Fibroblast of upper back skin (primary cell): ENCODE measurements at regions not wholly inside any gene's neighbourhood (a gene's known extent, or its start where the extent isn't known, plus 50 kb on each side); places are given as distances from the start of the nearest gene placed in this dataset.
A peak's percentile ranks its signal among the peaks of the same experiment; 100 is the strongest.

Experiments used
- DNase-seq: peaks from one replicate; pipeline ENCODE4 v3.0.0-alpha.2; 2013

DNA sequence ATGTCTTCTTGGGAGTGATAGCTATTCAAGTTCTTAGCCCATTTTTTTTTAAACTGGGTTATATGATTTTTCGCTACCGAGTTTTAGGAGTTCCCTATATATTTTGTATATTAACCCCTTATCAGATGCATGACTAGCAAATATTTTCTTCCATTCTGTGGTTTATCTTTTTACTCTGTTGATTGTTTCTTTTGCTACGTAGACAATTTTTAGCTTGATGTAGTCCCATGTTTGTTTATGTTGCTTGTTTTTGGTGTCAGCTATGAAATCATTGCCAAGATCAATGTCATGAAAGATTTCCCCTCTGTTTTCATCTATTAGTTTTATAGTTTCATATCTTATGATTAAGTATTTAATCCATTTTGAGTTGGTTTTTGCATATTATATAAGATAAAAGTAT, 480.5 kb downstream of the CDH11 start:
- no peak for DNase-seq

DNA sequence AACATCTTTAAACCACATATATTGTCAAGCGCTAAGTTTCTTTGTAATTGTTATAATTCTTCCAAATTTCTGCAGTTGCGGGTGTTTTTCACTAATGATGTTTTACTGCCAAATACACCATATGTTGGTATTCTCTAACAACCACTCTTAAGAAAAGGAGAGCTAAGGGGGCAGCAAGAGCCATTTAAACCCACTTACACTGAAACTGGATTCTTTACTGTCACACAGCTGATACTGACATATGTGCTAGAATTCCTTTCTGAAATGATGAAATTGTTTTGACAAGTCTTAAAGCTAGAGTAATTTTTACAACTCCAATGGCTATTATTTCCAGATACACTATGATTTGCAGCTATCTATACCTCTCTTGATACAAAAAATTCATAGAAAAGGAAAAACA, 483.1 kb downstream of the CDH11 start:
- DNase-seq: no peak

DNA sequence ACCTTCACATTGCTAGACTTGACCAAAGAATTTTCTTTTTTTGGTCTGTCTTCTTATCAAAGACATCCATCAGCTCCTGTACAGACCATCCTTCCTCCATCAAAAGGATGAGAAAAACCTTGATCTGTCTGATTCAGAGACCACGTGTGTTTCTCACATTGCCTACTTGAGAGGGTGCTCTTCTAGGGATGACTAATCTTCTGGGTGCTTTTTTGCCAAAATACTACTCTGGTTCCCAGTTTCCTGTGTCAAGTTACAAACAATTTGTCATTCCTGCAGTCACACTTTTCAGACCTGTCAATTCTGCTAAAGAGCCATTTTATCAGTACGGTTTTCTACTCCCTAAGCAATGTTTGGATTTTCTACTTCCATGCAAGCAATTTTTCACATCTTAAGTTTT, 492.2 kb downstream of the CDH11 start:
- DNase-seq: peak; percentile 63

DNA sequence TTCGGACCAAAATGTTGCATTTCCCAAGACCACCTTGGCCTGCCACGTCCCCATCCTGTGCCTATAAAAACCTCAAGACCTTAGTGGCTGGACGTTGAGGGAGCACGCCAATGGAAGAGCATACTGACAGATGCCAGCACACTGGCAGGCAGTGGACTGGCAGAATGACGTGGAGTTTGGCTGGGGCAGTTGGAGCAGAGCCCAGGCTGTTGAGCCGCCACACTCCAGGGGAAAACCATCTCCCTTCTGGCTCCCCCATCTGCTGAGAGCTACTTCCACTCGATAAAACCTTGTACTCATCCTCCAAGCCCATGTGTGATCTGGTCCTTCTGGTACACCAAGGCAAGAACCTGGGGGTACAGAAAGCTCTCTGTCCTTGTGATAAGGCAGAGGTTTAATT, 494.1 kb downstream of the CDH11 start:
- no peak for DNase-seq

DNA sequence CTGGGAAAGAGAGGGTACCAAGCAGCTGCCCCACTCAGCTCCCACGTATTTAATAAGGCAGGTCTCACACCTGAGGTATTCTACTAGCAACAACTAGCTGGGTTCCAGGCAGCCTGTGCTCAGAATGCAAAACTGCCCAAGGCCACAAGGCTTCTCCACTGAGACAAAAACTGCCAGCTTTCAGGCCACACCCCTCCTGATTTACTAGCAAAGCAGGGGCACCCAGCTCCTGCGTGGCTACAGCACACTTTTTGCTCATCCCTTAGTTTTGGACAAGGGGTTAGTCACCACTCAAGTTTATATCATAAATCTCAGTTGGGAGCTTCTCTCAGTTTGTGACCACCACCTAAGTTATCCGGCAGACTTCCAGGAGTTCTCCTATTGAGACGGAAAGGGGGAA, 494.6 kb downstream of the CDH11 start:
- no peak for DNase-seq

DNA sequence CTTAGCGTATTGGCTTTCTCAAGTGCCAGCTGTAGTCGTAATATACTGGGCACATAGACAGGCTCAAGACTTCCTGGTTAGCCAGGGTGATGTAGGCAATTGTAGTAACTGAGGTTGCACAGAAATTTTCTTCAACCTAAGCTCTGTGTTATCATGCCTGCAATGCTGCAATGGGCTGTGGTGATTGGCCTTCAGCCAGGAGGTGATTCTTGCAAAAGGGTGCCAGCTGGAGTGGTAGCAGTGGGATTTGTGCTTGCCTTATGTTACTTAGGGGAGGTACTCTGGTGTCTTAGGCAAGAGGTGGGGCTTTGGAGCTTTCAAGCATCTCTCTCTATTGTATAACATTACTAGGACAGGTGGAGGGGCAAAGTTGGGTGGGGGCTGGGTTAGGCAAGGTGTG, 495.1 kb downstream of the CDH11 start:
- peak; percentile 14 for DNase-seq

DNA sequence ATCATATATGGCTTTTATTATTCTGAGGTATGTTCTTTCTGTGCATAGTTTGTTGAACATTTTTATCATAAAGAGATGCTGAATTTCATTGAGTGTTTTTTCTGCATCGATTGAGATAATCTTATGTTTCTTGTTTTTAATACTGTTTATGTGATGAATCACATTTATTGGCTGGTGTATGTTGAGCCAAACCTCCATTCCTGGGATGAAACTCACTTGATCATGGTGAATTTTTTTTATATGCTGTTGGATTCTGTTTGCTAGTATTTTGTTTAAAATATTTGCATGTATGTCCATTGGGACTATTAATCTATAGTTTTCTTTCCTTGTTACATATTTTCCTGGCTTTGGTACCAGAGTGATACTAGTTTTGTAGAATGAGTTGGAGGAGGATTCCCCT, 500.2 kb downstream of the CDH11 start:
- peak; percentile 48 for DNase-seq

DNA sequence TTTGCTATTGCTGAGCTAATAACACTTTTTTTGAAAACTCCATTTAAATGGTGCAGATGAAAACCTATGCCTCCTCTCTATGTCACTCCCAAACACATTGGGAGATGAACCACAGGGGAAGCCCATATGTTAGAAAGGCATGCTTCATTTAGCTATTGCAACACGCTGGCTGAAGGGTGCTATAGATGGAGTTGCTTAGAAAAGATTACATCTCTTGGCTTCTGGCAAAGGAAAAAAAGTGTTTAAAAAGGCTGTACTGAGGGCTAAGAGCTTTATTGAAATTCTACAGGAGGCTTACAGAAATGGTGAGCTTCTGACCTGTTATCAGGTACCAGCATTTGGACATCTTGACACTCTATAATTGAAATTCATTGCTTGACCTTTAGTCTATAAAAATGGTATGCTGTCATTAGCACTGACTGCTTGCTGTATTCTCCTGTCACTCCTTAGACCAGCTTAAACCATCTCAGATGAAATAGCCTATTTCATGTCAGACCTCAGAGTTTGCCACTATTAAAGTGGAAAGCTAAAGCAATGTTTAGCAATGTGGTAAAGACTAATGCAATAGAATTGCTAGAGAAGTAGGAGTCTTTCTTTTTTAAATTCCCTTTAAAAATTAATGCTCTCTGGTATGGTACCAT, 503.9 kb downstream of the CDH11 start:
- peak; percentile 32 for DNase-seq

DNA sequence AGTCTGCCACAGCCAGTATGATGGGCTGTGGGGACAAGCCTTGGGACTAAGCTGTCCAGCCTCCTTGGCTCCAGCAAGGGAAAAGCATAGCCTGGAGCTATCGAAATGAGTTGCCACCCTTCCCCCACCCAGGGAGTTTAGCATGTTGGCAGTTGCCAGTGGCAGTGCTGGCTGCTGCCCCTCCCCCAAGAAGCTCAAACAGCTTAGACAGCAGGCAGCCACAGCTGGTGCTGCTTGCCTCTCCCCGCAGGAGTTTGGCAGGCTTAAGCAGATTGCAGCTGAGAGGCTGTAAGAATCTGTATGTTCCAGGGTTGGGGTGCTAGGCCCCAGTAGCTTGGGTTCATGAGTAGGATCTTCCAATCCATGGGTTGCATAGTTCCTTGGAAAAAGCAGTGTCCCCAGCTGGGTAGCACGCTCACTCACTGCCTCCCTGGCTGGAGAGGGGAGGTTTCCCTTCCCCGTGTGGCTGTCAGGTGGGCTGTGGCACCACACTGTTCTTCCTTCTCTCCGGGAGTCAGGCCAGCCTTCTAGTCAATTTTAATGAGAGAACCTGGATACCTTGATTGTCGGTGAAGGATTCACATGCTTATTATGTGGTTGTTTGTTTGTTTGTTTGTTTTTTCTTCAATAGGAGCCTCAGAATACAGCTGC, 506.1 kb downstream of the CDH11 start:
- peak; percentile 62 for DNase-seq

DNA sequence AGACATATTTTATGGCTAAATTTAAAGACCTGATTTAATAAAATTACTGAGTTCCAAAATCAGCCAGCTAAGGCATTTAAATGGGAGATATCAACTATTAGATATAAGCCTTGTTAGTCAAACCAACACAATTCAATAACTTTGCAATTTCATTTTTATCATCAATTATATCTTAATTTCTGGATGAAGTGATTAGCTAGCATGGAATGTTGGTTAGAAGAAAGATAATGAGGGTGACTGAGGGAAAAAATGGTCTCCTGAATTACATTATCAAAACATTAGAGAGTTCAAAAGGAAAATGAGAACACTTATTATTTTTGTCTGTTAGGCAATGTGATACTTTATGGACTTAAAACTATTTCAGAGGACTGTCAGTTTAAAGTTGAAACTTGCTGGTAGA, 525.7 kb downstream of the CDH11 start:
- no peak for DNase-seq

DNA sequence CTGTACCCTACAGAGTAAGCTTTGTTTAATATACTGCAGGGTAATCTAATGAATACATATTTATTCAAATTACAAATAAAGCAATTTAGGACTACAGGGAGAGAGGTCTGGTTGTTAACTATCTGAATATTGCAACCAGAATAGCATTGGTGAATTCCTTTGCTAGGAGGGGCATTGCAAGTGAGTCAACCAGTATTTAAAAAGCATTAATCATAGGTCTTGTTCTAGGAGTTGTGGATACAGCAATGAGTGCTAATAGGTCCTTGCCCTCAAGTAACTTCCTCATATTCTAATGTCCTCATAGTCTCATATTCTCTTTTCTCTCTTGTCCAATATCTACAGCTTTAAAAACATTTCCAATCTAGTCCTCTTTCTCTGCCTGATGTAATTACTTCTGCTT, 531.4 kb downstream of the CDH11 start:
- DNase-seq: peak; percentile 49

DNA sequence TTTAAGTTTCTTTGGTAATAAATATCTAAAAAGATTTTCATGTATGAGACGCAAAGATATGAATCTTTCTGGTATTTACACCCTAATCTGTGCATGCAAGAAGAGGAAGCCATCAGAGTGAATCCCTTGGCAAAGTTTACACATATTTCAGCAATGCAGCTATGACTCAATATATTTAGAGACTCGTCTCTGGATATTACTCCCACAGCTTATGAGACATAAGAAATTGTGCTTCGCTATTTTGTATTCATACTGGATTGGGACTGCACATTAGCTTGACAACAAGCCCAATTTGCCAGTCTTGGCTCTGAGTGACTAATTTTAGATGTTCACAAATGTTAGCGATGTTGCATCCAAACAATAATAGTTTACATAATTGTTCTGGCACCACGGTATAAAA, 532.0 kb downstream of the CDH11 start:
- DNase-seq: peak; percentile 86

DNA sequence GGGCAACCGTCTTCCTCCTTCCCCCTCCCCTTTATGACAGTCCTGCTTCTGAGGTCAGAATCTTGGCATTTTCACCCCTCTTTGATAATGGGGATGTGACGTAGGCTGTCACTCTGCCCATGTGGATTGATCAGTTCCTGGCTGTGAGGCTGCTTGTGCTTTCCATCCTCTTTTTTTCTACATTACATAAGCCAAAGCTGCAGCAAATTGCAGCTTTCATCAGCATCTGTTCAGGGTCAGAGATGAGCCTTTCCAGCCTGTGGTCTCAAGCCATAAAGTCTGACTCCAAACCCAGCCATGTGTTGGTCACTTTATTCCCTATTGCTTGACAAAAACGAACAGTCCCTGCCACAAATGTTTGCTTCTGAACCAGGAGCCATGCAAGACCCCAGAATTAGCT, 535.1 kb downstream of the CDH11 start:
- peak; percentile 6 for DNase-seq

DNA sequence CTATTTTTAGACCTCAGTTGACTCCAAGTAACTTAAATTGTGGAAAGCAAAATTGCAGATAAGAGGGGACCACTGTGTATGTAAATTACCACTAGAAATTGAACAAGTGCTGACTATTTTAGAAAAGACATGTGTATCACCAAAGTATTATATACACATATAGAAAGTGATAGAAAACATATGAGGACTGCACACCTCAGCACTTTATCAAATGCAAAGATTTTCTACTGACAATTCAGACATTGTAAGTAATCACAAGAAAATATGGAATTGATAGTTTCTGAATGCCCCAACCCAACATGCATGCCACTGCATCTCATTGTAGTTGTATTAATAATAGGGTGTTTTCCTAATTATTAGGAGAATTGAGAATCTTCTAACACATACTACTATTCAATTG, 536.5 kb downstream of the CDH11 start:
- DNase-seq: no peak

DNA sequence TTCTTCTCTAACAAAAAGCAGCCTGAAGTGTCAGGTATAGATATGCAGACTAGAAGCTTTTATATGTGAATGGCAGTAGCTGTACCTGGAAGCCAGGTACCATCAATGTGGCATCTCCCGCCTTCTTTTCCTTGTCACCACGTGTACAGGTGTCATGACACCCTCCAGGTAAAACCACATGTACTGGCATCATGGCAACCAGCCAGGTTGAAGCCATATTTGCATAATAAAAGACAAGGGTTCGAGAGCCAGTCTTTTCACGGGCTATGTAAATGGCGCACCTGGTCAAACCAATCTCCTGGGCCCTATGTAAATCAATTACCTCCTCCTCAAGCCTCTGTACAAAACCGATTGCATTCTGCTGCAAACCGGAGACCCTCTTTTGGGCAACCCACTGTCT, 541.3 kb downstream of the CDH11 start:
- no peak for DNase-seq

DNA sequence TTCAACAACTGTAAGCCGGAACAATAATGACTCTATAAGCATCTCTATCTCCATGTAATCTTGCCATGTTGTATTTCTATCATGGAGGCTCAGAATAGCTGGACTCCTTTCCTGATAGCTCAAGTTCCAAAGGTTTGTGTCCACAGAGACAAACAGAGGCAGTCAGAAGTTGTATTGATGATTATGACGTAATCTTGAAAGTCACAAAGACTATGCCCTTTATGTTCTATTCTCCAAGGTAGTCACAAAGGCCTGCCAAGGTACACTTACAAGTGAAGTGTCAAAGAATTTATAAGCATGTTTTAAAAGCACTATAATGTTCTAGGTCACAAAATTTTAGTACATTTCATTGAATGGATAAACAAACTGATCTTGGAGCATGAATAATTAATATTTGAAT, 542.2 kb downstream of the CDH11 start:
- DNase-seq: no peak

DNA sequence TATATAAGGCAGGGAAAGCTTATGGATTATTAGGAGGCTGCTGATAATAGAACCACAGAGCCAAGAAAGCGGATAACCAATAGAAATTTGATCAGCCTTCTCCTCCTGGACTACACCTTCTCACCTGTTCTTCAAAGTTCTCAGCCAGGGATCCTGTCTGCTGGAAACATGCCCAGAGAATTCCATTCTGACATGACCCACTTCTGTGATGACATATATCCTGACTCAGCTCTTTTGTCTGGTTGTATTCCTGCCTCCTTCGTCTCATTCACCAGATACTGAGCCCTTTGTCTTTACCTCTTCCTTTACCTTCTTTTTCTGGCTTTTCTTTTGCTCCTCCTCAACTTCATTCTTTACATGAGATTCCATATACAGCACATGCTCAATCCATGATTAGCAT, 576.1 kb downstream of the CDH11 start:
- DNase-seq: peak; percentile 57

DNA sequence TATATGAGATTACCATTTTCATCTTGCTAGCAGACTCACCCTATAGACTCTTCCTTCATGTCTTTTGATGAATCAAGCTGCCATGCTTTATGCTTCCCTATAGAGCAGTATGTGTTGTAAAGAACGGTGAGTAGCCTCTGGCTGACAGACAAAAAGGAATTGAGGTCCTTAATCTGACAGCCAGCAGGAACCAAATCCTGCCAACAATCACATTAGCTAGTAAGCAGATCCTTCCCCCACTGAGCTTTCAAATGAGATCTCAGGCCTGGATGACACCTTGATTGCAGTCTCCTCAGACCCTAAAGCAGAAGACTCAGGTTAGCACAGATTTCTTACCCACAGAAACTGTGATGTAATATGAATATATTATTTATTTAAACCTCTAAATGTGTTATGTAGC, 577.0 kb downstream of the CDH11 start:
- DNase-seq: no peak

DNA sequence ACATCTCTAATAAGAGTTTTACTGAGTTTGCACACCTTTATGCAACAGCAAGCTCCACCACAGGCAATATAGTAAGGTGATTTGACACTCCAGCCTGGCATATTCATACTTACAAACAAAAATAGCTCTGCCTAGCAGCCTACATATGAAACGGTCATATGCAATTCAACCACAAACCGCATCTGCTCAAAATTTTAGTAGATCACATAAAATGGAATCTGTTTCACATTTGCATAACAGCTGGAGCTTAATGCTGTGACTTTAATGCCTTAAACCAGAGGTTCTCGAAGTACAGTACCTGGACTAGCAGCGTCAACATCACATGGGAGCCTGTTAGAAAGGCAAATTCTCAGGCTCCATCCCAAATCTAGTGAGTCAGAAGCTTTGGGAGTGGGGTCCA, 578.4 kb downstream of the CDH11 start:
- peak; percentile 53 for DNase-seq

DNA sequence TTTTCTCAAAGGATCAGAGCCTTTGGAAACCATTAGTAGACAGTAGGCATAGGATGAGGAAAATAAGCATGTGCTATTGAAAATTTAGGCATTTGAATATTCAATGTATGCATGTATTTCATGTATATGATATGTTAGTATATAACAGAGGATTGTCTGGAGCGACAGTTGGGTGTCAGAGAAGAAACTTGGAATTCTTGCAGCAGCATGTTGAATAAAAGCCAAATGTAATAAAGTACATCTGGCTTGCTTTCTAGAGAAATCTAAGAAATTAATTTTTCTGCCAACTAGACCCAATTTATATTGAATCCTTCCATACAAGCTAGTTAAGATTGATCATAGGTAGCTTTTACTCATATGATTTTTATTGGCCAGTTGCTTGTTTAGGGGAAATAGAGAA, 578.8 kb downstream of the CDH11 start:
- no peak for DNase-seq

DNA sequence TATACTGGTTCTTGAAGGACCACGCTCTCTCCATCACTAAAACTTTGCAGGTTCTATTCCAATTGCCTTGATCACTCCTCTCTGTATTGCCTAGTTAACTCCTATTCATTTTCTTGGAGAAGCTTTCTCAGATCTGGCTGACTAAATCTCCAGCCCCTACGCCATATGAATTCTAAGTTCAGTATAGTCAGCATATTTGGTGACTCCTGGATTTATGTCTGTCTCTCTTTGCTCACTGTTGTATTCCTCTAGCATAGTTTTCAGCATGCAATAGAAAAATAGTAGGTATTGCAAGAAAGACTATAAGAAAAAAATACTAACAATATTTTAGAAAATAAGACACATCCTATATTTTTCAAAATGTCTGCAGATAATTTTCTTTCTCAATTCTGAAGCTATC, 579.7 kb downstream of the CDH11 start:
- no peak for DNase-seq

DNA sequence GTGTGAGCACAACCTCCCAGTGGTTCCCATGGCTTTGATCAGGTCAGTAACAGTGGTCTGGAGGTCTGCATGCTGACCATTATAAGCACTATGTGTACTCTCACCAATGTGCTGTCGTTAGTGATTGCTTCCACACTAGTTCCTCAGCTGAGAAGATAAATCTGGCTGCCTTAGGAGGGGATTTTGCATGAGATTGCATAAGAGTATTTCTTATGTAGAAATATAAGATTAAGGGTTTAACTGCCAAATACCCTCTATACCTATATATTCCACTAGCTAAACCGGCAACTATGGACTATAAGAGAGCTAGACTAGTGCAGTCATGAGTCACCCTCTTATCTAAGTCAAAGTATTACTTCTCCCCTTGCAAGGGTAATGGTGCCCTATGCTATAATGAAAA, 580.2 kb downstream of the CDH11 start:
- no peak for DNase-seq

DNA sequence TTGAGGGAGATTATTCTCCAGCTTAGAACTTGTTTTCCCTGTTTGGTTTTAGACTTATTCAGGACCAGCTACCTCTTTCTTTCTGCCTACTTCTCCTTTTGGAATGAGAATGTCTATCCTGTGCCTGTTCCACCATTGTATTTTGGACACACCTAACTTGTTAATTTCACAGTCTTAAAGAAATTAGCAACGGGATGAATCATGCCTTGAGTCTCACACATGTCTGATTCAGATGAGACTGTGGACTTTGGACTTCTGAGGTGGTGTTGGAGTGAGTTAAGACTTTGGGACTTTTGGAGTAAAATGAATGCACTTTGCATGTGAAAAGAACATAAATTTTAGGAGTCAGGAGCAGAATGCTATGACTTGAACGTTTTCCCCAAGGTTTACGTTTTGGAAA, 581.4 kb downstream of the CDH11 start:
- no peak for DNase-seq

DNA sequence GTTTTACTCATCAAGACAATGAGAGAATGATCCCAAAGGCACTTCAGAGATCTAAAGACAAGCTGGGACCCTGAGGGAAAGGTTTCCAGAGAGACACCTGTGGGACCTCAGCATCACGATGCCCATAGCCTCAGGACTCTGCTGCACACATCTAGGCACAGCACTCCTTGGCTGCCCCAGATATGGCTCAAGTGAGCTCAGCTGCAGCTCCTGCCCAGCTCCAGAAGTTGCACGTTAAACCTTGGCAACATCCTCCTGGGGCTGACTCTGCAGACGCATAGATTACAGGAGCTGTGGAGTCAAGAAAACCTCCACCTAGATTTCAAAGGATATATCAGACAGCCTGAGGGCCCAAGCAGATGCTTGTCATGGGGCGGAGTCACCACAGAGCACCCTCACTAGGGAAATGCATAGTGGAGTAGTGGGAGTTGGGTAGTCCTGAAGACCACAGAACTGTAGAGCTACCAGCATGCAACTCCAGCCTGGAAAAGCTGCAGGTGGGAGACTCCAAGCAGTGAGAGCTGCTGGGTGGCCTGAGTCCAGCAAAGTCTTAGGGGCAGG, 582.0 kb downstream of the CDH11 start:
- no peak for DNase-seq
